ENCODE measurements at regions not wholly inside any gene's neighbourhood (a gene's known extent, or its start where the extent isn't known, plus 50 kb on each side); places are given as distances from the start of the nearest gene placed in this dataset.
"Not testable (repeated sequence)": the region's sequence is repeated elsewhere in the genome, so short reads cannot be mapped to it uniquely, and the experiment has no call there.

- DNase-seq = no peak
These were observed 317.6 kb upstream of the KLF4 start for GRCh38 chr9:107807183-107807582.

GRCh38 chr9:107805201-107805600 lies 315.6 kb upstream of the KLF4 start:
- DNase-seq = no peak

GRCh38 chr9:107794259-107794658 lies 304.7 kb upstream of the KLF4 start:
- no peak for DNase-seq

- DNase-seq = no peak
These were observed 304.0 kb upstream of the KLF4 start for GRCh38 chr9:107793541-107793940.

DNA sequence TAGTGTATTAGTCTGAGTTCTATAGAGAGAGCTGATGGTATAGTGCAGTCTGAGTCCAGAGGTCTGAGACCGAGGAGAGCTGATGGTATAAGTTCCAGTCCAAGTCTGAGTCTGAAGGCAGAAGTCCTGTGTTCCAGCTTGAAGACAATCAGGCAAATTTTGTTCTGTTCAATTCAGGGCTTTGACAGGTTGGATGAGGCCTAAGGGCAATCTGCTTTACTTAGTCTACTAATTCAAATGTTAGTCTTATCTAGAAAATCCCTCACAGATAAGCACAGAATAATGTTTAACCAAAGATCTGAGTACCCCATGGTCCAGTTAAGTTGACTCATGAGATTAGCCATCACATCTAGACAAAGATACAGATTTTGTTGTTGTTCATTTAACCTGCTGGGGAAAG lies 303.0 kb upstream of the KLF4 start:
- no peak for DNase-seq

GRCh38 chr9:107792006-107792405 lies 302.4 kb upstream of the KLF4 start:
- no peak for DNase-seq

DNA sequence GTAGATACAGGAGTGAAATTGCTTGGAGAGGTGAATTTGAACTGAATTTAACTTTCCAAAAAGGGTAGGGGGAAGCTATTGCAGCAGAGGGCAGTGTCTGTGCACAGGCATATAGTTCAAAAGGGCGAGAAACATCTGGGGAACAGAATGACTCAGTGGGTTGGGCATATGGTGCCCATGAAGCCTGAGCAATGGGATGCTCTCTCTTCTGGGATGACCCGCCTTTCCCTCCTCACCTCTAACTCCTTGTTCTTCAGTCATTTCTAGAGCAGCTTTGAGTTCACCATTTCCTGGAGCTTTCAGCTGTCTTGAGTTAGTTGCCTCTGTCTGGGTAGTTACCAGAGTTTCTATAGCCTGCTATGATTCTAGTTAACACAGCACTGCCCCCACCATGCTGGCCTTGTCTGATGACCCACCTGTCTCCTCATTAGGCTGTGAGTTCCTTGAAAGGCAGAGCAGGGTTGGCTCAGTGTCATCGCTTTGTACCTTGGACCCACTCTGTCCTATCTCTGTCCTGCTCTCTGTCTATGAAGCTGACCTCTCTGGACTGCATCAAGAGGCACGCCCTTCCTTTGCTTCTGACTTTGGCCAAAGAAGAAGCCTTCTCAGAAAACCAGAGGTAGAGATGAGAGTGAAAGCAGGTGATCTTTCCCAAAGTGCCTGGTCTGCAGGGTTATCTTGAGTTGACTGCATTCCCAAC lies 299.6 kb upstream of the KLF4 start:
- no peak for DNase-seq

DNA sequence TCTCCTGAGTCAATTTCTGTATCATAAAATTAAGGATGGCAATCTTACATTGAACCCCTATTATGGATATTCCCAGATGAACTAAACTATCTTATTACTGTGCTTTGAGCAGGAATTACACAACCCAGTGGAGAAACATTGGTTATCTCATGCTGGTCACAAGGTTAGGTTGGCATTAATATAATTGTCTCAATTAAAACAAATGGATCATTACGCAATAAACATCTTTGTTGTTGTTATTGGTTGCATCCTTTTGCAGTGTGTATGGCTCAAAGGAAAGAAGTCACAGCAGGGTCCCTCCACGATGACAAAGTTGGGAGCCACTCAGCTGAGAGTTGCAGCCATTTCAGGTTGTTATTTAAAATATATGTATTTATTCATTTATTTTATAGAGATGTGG lies 297.0 kb upstream of the KLF4 start:
- no peak for DNase-seq

DNA sequence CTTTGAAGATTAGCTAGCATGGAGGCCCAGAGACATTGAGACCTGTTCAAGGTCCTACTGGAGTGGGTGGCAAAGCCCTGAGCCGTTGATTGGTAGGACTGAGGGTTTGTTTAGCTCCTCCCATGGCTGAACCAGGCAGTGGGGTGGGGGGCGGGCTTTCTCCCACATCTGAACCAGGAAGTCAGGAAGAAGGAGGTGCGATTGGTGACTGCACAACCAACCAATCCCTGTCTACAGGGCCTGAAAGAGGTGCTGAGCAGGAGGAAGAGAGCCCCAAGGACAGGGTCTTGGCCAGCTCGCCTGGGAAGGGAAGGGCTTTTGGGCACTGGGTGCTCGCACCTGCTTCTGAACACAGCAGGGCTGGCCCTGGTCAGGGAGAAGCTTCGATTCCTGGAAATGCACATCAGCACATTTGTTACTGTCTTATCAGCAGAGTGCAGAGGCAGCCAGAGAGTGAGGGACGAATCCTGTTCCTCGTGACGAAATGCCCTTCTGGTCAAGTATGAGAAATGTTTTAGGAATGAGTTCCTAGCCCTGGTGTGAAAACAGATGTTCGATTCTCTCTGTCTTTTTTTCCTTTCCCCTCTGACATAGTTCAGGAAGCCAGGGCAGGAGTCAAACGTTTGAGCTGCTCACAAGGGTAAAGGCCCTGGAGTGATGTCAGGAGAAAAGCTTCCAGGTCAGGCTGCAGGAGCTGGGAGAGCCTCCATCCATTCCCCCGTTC lies 294.8 kb upstream of the KLF4 start:
- DNase-seq = no peak

- no peak for DNase-seq
These were observed 293.2 kb upstream of the KLF4 start for GRCh38 chr9:107782789-107783188.

GRCh38 chr9:107782381-107782780 lies 292.8 kb upstream of the KLF4 start:
- DNase-seq = no peak

DNA sequence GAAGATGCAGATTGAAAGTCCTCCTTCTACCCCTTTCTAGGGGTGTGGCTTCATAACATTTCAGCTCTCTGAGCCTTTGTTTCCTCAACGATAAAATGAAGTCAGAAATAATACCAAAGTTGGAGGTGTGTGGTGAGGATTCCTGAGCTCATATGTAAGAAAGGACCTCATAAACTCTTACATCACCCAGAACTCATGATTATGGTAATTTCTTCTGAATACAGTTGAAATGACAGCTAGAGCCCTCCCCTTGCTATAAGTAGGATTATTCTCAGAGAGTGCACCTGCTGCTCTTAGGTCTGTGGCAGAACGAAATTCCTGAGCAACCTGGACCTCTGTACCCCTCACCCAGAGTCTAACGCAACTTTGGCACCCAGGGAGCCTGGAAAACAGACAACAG lies 291.4 kb upstream of the KLF4 start:
- no peak for DNase-seq

DNA sequence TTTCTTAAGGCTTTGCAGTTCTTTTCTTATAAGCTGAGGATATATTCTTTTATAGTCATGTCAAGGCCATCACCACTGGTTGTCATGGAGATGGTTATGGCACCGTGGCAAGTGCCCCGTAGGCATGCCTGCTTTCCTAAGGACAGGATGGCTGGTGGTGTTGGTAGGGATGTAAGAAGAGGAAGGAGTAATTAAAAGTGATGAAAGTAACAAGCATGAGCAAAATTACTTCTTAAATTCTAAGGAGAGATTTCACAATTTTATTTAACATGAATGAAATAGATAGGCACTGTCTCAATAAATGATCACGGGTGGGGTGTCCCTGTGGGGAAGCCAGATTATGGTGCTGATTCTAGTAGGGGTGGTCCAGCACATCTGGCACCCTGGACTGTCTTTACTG lies 290.2 kb upstream of the KLF4 start:
- DNase-seq = no peak

- no peak for DNase-seq
These were observed 289.1 kb upstream of the KLF4 start for GRCh38 chr9:107778661-107779060.

- not testable (repeated sequence) for DNase-seq
These were observed 284.5 kb upstream of the KLF4 start for GRCh38 chr9:107774099-107774498.

GRCh38 chr9:107772988-107773387 lies 283.4 kb upstream of the KLF4 start:
- DNase-seq = no peak

DNA sequence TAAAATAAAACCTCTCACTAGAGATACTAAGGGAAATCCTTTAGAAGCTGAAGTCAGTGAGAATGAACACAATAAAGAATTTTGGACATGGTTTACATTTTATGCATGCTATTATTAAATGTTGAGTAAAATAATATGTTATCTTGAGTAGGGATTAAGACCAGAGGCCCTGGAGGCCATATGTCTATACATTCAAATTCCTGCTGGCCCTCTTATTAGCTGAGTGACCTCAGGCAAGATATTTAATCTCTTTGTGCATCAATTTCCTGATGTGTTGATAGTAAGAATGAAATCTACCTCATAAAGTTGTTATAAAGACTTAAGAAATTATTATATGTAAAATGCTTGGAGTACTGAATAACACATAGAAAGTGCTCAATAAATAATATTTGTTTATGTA lies 281.1 kb upstream of the KLF4 start:
- DNase-seq = no peak

- no peak for DNase-seq
These were observed 278.7 kb upstream of the KLF4 start for GRCh38 chr9:107768224-107768623.

GRCh38 chr9:107767711-107768110 lies 278.1 kb upstream of the KLF4 start:
- DNase-seq = no peak

- DNase-seq = not testable (repeated sequence)
These were observed 273.9 kb upstream of the KLF4 start for GRCh38 chr9:107763469-107763868.

GRCh38 chr9:107761307-107761706 lies 271.7 kb upstream of the KLF4 start:
- DNase-seq = no peak

- DNase-seq = no peak
These were observed 271.1 kb upstream of the KLF4 start for GRCh38 chr9:107760469-107761242.

DNA sequence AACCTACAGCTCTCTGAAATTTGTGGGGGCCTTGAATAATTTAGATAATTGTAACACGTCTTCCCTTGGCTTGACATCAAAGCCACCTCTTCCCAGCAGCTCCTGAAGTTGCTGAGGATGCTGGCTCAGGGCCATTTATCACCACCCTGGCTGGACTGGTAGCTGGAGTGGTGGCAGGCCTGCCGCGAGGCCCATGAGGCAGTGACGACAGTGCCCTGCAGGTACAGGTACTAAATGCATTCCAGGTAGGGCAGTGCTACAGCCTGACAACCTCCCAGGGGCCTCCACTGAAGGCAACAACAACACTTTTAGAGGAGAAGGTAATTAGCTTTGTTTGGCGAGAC lies 270.2 kb upstream of the KLF4 start:
- DNase-seq = no peak

Data from stimulated activated CD4-positive, alpha-beta T cell treated with anti-CD3 and anti-CD28 coated beads, Interleukin-2, amount 100 ng/mL, for 24 hours (primary cell).